NCI-H2171 treated with DMSO at 0.1 percent for 48 hours (cell line): ENCODE measurements at regions not wholly inside any gene's neighbourhood (a gene's known extent, or its start where the extent isn't known, plus 50 kb on each side); places are given as distances from the start of the nearest gene placed in this dataset.

Source experiments
- DNase-seq: peaks from one replicate; lab custom pipeline; 2025; lab: John Stamatoyannopoulos, UW

GRCh38 chr16:51391798-51392511 lies 240.9 kb upstream of the SALL1 start:
- DNase-seq, result no peak

DNA sequence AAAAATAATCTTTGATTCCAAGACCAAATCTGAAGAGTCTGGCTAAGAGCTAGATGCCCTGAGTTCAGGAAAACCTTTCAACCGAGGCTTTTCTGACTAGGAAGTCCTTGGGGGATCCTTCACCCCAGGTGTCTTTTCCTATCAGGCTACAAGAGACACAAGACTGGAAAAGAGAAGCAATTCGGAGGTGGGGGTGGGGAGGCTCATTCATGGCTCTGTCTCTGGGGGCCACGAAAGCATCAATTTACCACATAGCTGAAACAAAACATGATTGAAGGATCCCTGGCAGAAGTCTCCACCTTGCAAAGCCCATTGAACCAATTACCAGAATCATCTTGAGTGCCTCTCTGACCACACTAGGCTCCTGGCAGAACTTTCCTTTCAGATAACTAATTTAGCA lies 239.8 kb upstream of the SALL1 start:
- DNase-seq, result no peak

GRCh38 chr16:51389881-51390280 lies 238.8 kb upstream of the SALL1 start:
- DNase-seq, result no peak

- no peak for DNase-seq
Measured at GRCh38 chr16:51388516-51388951, 237.5 kb upstream of the SALL1 start.

- no peak for DNase-seq
Measured at GRCh38 chr16:51383909-51384308, 232.8 kb upstream of the SALL1 start.

- DNase-seq, result no peak
Measured at GRCh38 chr16:51382940-51383339, 231.9 kb upstream of the SALL1 start.

- DNase-seq, result no peak
Measured at GRCh38 chr16:51382211-51382610, 231.1 kb upstream of the SALL1 start.

DNA sequence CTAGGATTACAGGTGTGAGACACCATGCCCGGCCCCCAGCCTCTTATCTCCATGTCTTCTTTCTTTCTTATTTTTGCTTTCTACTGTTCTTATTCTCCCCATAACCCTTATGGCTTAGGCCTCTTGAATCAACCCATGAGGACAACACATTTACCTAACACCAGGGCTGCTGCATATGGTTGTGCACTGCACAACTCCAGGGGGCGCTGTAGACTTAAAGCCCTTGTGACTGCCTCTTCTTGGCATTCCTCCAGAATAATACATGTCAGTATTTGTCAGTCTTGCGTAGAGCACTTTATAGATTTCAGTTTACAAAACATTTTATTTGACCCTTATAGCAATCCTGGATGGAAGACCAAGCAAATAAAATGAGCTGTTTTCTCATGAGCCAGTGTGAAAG lies 225.0 kb upstream of the SALL1 start:
- DNase-seq, result no peak

- no peak for DNase-seq
Measured at GRCh38 chr16:51374790-51375189, 223.7 kb upstream of the SALL1 start.

- DNase-seq, result no peak
Measured at GRCh38 chr16:51374346-51374745, 223.3 kb upstream of the SALL1 start.

DNA sequence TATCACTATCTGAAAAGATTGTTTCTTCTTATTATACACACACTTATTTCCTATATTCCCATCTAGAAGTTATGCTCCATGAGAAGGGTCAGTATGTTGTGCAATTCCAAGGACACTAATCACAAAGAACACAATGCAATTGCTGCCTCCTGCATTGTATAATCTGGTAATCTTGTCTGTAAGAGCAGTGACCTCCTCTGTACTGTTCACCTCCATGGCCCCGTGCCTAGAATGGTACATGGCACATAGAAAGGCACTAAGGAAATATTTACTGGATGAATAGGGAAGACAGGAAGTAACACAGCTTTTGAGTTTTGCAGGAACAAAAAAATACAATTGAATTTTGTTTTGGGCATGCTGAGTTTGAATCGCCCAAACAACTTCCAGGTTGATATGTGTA lies 214.6 kb upstream of the SALL1 start:
- DNase-seq, result no peak

GRCh38 chr16:51359141-51359955 lies 208.3 kb upstream of the SALL1 start:
- no peak for DNase-seq

DNA sequence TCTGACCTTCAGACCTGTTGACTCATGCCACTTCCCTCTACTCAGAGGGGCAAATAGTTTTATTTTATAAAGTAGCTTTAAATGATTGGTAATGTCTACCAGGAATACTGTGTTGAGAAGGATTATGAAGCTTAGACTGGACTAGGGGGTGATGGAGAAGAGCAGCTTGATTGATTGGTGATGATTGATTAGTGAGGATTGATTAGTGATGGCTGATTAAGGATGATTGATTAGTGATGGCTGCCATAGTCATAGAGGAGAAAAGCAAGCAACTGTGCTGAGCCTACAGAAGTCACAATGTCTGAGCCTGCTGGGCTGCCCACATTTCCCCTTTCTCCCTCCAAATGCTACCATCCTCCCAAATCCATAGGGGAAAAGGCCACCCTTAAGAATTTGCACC lies 206.8 kb upstream of the SALL1 start:
- no peak for DNase-seq

GRCh38 chr16:51355875-51356274 lies 204.8 kb upstream of the SALL1 start:
- DNase-seq, result no peak

DNA sequence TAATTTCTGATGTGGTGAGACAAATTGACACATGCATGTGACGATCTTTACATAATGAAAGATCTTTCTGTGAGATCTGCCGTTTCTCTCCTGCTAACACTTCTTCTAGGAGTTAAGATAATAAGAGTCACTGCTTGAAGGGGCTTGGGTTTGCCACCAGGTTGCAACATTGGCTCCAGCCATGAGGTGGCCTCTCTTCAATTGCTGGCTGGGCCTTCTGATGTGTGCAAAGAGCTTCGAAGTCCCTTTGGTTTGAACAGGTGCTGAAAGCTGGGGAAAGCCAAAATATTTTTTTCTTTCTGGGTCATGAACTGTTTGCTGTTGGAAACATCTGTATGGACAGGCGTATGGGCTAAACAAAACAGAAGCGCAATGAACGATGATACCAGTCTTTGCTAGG lies 204.1 kb upstream of the SALL1 start:
- no peak for DNase-seq

GRCh38 chr16:51353055-51353454 lies 202.0 kb upstream of the SALL1 start:
- DNase-seq, result no peak

GRCh38 chr16:51349626-51350025 lies 198.6 kb upstream of the SALL1 start:
- DNase-seq, result no peak

- no peak for DNase-seq
Measured at GRCh38 chr16:51343411-51343810, 192.3 kb upstream of the SALL1 start.

- no peak for DNase-seq
Measured at GRCh38 chr16:51341204-51341603, 190.1 kb upstream of the SALL1 start.

DNA sequence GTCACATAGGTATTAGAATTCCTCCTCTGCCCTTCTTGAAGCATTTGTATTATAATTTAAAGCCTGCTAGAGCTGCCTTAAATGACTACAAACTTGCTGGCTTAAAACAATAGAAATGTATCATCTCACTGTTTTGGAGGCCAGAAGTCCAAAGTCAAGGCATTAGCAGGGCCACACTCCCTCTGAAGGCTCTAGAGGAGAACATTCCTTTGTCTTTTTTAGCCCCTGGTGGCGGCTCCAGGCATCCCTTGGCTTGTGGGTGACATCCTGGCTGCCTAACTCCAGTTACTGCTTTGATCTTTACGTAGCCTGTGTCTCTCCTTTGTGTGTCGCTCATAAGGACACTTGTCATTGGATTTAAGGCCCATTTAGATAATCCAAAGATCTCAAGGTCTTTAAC lies 186.6 kb upstream of the SALL1 start:
- no peak for DNase-seq

- no peak for DNase-seq
Measured at GRCh38 chr16:51328733-51329132, 177.7 kb upstream of the SALL1 start.

DNA sequence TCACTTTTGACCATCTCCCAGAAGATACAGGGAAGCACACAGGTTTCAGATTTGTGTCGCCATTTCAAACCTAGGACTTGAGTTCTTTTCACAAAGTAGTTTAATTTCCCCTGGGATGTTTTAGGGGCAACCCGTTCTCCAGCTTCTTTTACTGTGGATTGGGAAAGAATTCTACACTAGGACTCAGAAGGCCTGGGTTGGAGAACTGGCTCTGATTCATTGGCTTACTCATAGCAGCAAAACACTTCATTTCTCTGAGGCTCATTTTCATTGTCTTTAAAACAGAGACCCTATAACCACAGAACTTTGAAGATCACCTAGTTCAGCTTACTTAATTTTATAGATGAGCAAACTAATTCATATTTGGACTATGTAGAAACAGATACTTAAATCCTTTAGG lies 175.9 kb upstream of the SALL1 start:
- DNase-seq, result no peak

DNA sequence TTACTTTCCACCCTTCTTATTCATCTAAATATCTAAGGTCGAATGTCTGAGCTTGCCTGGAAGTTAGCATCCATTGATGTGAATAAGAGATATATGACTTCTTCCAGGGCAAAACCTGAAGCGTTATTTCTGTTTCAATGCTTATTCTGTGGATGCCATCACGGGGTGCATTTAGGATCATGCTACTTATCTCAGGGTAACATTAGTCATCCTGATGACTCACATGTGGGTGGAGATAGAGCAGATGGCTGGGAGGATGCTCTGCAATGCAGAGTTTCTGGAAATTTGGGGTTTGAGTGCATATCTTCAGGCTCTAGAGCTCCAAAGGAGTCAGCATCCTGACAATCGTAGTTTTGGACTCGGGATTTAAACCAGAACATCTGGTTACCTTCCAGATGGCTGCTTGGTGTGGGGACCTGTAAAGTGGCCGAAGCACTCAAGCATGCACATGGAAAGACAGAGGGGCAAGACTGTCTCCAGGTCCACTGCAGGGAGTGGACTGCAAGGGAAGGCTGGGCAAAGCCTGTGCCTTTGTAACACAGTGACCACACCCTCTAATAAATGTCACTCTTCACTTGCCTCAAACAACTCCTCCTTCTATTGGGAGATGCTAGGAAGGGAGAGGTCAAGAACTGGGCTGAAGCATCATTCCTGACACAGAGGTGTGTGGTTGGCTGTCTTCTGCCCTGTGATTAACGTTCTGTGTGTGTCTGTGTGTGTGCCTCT lies 175.2 kb upstream of the SALL1 start:
- DNase-seq, result no peak
